MM.1S (cell line): ENCODE measurements at regions not wholly inside any gene's neighbourhood (a gene's known extent, or its start where the extent isn't known, plus 50 kb on each side); places are given as distances from the start of the nearest gene placed in this dataset.

Source experiments
- EZH2phosphoT487 ChIP-seq: fragments of 300-600 bp; sonication (generic); IDR thresholded peaks from 2 replicates; pipeline ENCODE4 v1.6.1; 2018; ENCODE audit warnings: antibody characterized with exemption, low read length
- TF ChIP-seq, protein P1 (sequence below): fragments of 300-600 bp; sonication (generic); IDR thresholded peaks from 2 replicates; pipeline ENCODE4 v1.5.1; 2016; ENCODE audit warnings: antibody characterized with exemption, low read length, mixed read lengths

GRCh38 chr2:157927155-157927554 lies 51.0 kb upstream of the ACVR1 start:
- TF ChIP-seq, protein P1, sequence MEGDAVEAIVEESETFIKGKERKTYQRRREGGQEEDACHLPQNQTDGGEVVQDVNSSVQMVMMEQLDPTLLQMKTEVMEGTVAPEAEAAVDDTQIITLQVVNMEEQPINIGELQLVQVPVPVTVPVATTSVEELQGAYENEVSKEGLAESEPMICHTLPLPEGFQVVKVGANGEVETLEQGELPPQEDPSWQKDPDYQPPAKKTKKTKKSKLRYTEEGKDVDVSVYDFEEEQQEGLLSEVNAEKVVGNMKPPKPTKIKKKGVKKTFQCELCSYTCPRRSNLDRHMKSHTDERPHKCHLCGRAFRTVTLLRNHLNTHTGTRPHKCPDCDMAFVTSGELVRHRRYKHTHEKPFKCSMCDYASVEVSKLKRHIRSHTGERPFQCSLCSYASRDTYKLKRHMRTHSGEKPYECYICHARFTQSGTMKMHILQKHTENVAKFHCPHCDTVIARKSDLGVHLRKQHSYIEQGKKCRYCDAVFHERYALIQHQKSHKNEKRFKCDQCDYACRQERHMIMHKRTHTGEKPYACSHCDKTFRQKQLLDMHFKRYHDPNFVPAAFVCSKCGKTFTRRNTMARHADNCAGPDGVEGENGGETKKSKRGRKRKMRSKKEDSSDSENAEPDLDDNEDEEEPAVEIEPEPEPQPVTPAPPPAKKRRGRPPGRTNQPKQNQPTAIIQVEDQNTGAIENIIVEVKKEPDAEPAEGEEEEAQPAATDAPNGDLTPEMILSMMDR = no peak
- no peak for TF ChIP-seq EZH2phosphoT487
